Calu3 (cell line): ENCODE measurements at regions not wholly inside any gene's neighbourhood (a gene's known extent, or its start where the extent isn't known, plus 50 kb on each side); places are given as distances from the start of the nearest gene placed in this dataset.

ENCODE experiments used
- BruUV-seq: library from RNA; stranded (reverse); fragments of 400-500 nt; replicated peaks from 2 replicates; lab custom pipeline; 2021; lab: Mats Ljungman, UMichigan
- CTCF ChIA-PET: fragments of 300-600 bp; sonication (Branson Sonifier 250); formaldehyde crosslinking; loops from one replicate; lab custom pipeline; 2022; ENCODE audit warnings: antibody characterized with exemption; lab: Charles Lee
- DNase-seq: peaks from one replicate; pipeline ENCODE4 v3.0.0; 2022
- H3K27ac Mint-ChIP-seq: one replicate; pipeline ENCODE4 v1.8.0; 2022; ENCODE audit warnings: mixed read lengths; ENCODE audit not compliant: unreplicated experiment
- H3K27me3 Mint-ChIP-seq: one replicate; pipeline ENCODE4 v1.8.0; 2022; ENCODE audit warnings: mixed read lengths; ENCODE audit not compliant: unreplicated experiment
- H3K36me3 Mint-ChIP-seq: one replicate; pipeline ENCODE4 v1.8.0; 2022; ENCODE audit warnings: mild to moderate bottlenecking, moderate library complexity, mixed read lengths; ENCODE audit not compliant: insufficient read depth, unreplicated experiment
- H3K4me1 Mint-ChIP-seq: one replicate; pipeline ENCODE4 v1.8.0; 2022; ENCODE audit warnings: mild to moderate bottlenecking, low read depth, mixed read lengths; ENCODE audit not compliant: unreplicated experiment
- H3K4me3 Mint-ChIP-seq: one replicate; pipeline ENCODE4 v1.8.0; 2022; ENCODE audit warnings: mild to moderate bottlenecking, low read depth, moderate library complexity, mixed read lengths; ENCODE audit not compliant: unreplicated experiment
- H3K9me3 Mint-ChIP-seq: one replicate; pipeline ENCODE4 v1.8.0; 2022; ENCODE audit warnings: low read depth, mixed read lengths; ENCODE audit not compliant: unreplicated experiment
- intact Hi-C: fragments of 100-400 bp; cut with micrococcal nuclease; formaldehyde crosslinking; loops from one replicate; pipeline ENCODE4 v1.10.0; 2022; ENCODE audit not compliant: unreplicated experiment
- TF ChIP-seq, protein P1 (sequence below): fragments of 200-600 bp; IDR thresholded peaks from one replicate; pipeline ENCODE4 v1.8.0; 2022; ENCODE audit warnings: antibody characterized with exemption; ENCODE audit not compliant: unreplicated experiment

DNA sequence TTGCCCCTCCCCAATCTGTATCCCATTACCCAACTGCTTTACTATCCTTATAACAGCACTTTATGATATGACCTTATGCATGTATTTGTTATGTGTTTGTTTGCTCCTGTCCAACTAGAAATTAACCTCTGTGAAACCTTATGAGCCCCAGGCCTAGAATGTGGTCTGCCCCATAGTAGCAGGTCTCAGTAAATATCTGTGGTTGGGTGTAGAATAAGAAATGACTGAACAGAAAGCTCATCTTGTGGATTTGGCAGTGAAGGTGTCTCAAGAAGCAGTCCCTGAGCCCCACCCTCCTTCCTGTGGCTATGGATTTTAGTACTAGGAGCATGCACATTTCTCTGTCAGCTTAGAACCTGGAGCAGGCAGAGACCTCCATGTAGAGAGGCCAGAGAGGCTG, 229.0 kb upstream of the LCORL start:
- intact Hi-C loops: no loop called here
- DNase-seq: no peak
- H3K4me3 Mint-ChIP-seq: no peak overlapping the region
- no peak overlapping the region for H3K27ac Mint-ChIP-seq
- CTCF ChIA-PET: no interaction called here
- H3K36me3 Mint-ChIP-seq: no peaks in the 10 kb centered on the region
- H3K9me3 Mint-ChIP-seq: peaks cover 5% of the 10 kb centered on the region
- no peaks in the 10 kb centered on the region for H3K27me3 Mint-ChIP-seq
- no TSS peak for BruUV-seq
- H3K4me1 Mint-ChIP-seq: no peaks in the 10 kb centered on the region
- TF ChIP-seq, protein P1, sequence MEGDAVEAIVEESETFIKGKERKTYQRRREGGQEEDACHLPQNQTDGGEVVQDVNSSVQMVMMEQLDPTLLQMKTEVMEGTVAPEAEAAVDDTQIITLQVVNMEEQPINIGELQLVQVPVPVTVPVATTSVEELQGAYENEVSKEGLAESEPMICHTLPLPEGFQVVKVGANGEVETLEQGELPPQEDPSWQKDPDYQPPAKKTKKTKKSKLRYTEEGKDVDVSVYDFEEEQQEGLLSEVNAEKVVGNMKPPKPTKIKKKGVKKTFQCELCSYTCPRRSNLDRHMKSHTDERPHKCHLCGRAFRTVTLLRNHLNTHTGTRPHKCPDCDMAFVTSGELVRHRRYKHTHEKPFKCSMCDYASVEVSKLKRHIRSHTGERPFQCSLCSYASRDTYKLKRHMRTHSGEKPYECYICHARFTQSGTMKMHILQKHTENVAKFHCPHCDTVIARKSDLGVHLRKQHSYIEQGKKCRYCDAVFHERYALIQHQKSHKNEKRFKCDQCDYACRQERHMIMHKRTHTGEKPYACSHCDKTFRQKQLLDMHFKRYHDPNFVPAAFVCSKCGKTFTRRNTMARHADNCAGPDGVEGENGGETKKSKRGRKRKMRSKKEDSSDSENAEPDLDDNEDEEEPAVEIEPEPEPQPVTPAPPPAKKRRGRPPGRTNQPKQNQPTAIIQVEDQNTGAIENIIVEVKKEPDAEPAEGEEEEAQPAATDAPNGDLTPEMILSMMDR: no peak

DNA sequence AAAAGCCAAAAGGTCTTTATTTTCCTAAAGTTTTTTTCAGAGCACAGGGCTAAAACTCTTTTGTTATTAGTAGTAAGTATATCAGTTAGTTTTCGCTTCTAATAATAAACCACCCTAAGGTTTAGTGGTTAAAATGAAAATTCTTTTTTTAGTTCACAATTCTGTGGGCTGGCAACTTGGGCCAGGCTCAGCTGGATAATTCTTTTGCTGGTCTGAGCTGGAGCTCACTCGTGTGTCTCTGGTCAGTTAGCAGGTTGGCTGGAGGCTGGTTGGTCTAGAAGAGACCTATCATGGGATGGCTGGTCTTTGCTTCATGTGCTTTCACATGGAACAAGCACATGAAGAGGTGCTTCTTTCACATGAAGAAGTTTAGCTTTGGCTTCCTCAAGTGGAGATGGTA, 227.1 kb upstream of the LCORL start:
- H3K4me1 Mint-ChIP-seq: no peaks in the 10 kb centered on the region
- no peak overlapping the region for H3K4me3 Mint-ChIP-seq
- H3K9me3 Mint-ChIP-seq: peaks cover 5% of the 10 kb centered on the region
- no peaks in the 10 kb centered on the region for H3K27me3 Mint-ChIP-seq
- TF ChIP-seq, protein P1: no peak
- BruUV-seq: no TSS peak
- CTCF ChIA-PET: no interaction called here
- H3K27ac Mint-ChIP-seq: no peak overlapping the region
- no peak for DNase-seq
- intact Hi-C loops: no loop called here
- no peaks in the 10 kb centered on the region for H3K36me3 Mint-ChIP-seq

DNA sequence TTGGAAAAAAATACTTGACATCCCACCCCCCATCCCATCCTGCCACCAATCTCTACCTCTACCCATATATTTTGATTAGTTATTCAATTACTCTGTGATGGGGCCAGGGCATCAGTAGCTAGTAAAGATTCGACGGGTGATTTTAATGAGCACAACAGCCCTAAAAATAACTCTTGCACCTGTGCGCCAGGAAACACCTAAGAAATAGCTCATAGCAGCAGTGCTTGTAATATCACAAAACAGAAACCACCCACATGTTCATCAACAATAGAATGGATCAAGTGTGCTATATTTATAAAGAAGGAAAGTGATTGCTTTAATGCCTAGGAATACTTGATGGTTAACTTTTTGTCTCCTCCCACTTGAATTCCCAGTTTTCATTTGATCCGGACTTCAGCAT, 225.6 kb upstream of the LCORL start:
- H3K27ac Mint-ChIP-seq: no peak overlapping the region
- intact Hi-C loops: no loop called here
- H3K9me3 Mint-ChIP-seq: peaks cover 3% of the 10 kb centered on the region
- no peaks in the 10 kb centered on the region for H3K4me1 Mint-ChIP-seq
- TF ChIP-seq, protein P1: no peak
- no peak for DNase-seq
- CTCF ChIA-PET: no interaction called here
- no peaks in the 10 kb centered on the region for H3K36me3 Mint-ChIP-seq
- H3K27me3 Mint-ChIP-seq: no peaks in the 10 kb centered on the region
- H3K4me3 Mint-ChIP-seq: no peak overlapping the region
- BruUV-seq: no TSS peak

DNA sequence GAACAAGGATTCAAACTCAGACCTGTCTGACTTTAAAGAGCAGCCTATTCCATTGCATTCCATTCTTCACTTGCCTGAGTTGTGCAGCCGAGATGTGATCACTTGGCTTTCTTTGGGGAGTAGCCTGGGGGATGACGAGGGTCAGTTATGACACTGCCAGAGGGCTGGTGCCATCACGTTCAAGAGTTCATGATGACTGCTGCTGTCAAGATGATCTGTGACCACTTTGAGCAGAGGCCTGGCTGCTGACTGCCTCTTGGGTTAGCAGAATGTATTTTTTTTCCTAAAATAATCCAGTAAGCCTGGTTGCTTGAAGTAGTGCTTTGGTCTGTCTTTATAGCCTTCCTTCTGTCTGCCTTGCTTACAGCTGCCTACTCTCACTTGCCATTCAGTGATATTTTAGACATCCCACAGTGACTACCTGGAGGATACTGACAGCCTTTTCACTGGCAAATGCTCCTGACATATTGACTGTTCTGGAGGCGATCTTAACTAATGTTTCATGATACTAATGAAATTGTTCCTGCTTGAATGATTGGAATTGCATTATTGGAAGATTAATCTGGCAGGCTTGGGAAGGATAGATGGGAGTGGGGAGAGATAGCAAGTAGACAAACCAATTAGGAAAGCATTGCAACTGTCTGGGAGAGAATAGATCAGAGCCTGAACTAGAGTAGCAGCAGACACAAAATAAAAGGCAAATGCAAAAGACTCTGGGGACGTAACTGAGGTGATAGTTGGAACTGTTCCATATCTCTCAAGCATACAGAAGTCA, 221.6 kb upstream of the LCORL start:
- Mint-ChIP-seq H3K27ac (no peak overlapping the region), H3K27me3 (no peaks in the 10 kb centered on the region), H3K36me3 (no peaks in the 10 kb centered on the region), H3K4me1 (no peaks in the 10 kb centered on the region), H3K9me3 (peaks cover 3% of the 10 kb centered on the region), H3K4me3 (no peak overlapping the region)
- CTCF ChIA-PET: no interaction called here
- intact Hi-C loops: no loop called here
- DNase-seq: no peak
- BruUV-seq: no TSS peak
- TF ChIP-seq, protein P1: no peak
